Effector memory CD8-positive, alpha-beta T cell (primary cell): ENCODE measurements at regions not wholly inside any gene's neighbourhood (a gene's known extent, or its start where the extent isn't known, plus 50 kb on each side); places are given as distances from the start of the nearest gene placed in this dataset.

Source experiments
- ATAC-seq: fragments of 150-1000 bp; cut with Tn5 transposase; replicated peaks from 2 replicates; pipeline ENCODE4 v1.10.0; 2021; ENCODE audit warnings: mild to moderate bottlenecking, moderate library complexity
- DNase-seq, 3 experiments: peaks; one replicate each; pipeline ENCODE4 v3.0.0; 2021
- H3K27ac Mint-ChIP-seq, 2 donors: one replicate each; pipeline ENCODE4 v1.8.0; 2022; ENCODE audit warnings: mild to moderate bottlenecking in 2 of 2, mixed read lengths in 2 of 2, moderate library complexity in 2 of 2
- H3K27me3 Mint-ChIP-seq, 2 donors: one replicate each; pipeline ENCODE4 v1.8.0; 2022; ENCODE audit warnings: mixed read lengths in 2 of 2
- H3K36me3 Mint-ChIP-seq: one replicate; pipeline ENCODE4 v1.8.0; 2022; ENCODE audit warnings: mild to moderate bottlenecking, moderate library complexity, mixed read lengths; ENCODE audit not compliant: insufficient read depth
- H3K4me1 Mint-ChIP-seq, 2 donors: one replicate each; pipeline ENCODE4 v1.8.0; 2022; ENCODE audit warnings: low read depth in 2 of 2, mixed read lengths in 2 of 2
- H3K4me3 Mint-ChIP-seq, 2 donors: one replicate each; pipeline ENCODE4 v1.8.0; 2022; ENCODE audit warnings: mild to moderate bottlenecking in 2 of 2, mixed read lengths in 2 of 2, moderate library complexity in 2 of 2
- H3K9me3 Mint-ChIP-seq, 2 donors: one replicate each; pipeline ENCODE4 v1.8.0; 2022; ENCODE audit warnings: mixed read lengths in 2 of 2

- Mint-ChIP-seq H3K9me3 (peaks cover 0 to 2% of the 10 kb centered on the region in 2 donors), H3K4me3 (no peak overlapping the region), H3K4me1 (no peaks in the 10 kb centered on the region), H3K27ac (no peak overlapping the region), H3K36me3 (no peaks in the 10 kb centered on the region), H3K27me3 (peaks cover 13 to 14% of the 10 kb centered on the region in 2 donors)
- no peak for DNase-seq
- ATAC-seq = no peak
Measured at GRCh38 chr18:73983970-73984369, 163.7 kb downstream of the FBXO15 start.

- no peak for DNase-seq
- H3K27me3 Mint-ChIP-seq = peaks cover 14 to 18% of the 10 kb centered on the region in 2 donors
- no peaks in the 10 kb centered on the region for H3K36me3 Mint-ChIP-seq
- peaks cover 0 to 2% of the 10 kb centered on the region in 2 donors for H3K9me3 Mint-ChIP-seq
- H3K4me1 Mint-ChIP-seq = no peaks in the 10 kb centered on the region
- H3K27ac Mint-ChIP-seq = no peak overlapping the region
- H3K4me3 Mint-ChIP-seq = no peak overlapping the region
- ATAC-seq = no peak
Measured at GRCh38 chr18:73983496-73983895, 164.1 kb downstream of the FBXO15 start.

- DNase-seq = no peak
- H3K27ac Mint-ChIP-seq = no peak overlapping the region
- no peak overlapping the region for H3K4me3 Mint-ChIP-seq
- no peaks in the 10 kb centered on the region for H3K9me3 Mint-ChIP-seq
- no peaks in the 10 kb centered on the region for H3K4me1 Mint-ChIP-seq
- H3K27me3 Mint-ChIP-seq = peaks cover 14 to 24% of the 10 kb centered on the region in 2 donors
- H3K36me3 Mint-ChIP-seq = no peaks in the 10 kb centered on the region
- ATAC-seq = no peak
Measured at GRCh38 chr18:73981796-73982195, 165.8 kb downstream of the FBXO15 start.

- no peaks in the 10 kb centered on the region for H3K36me3 Mint-ChIP-seq
- ATAC-seq = no peak
- peaks cover 14 to 24% of the 10 kb centered on the region in 2 donors for H3K27me3 Mint-ChIP-seq
- no peak overlapping the region for H3K27ac Mint-ChIP-seq
- H3K9me3 Mint-ChIP-seq = no peaks in the 10 kb centered on the region
- DNase-seq = no peak
- no peak overlapping the region for H3K4me3 Mint-ChIP-seq
- H3K4me1 Mint-ChIP-seq = no peaks in the 10 kb centered on the region
Measured at GRCh38 chr18:73980289-73980979, 167.2 kb downstream of the FBXO15 start.

- no peak for DNase-seq
- H3K4me1 Mint-ChIP-seq = no peaks in the 10 kb centered on the region
Measured at GRCh38 chr18:73979742-73980141, 167.9 kb downstream of the FBXO15 start.

GRCh38 chr18:73976433-73976832 is 171.2 kb downstream of the FBXO15 start:
- Mint-ChIP-seq H3K9me3 (no peaks in the 10 kb centered on the region), H3K36me3 (no peaks in the 10 kb centered on the region), H3K4me3 (no peak overlapping the region), H3K27me3 (peaks cover 28 to 49% of the 10 kb centered on the region in 2 donors), H3K4me1 (no peaks in the 10 kb centered on the region), H3K27ac (no peak overlapping the region)
- ATAC-seq = no peak
- DNase-seq = no peak

More at GRCh38 chr18:73979742-73980141, 167.9 kb downstream of the FBXO15 start:
- Mint-ChIP-seq H3K36me3 (no peaks in the 10 kb centered on the region), H3K27ac (no peak overlapping the region), H3K27me3 (peaks cover 14 to 24% of the 10 kb centered on the region in 2 donors), H3K4me3 (no peak overlapping the region), H3K9me3 (no peaks in the 10 kb centered on the region)
- ATAC-seq = no peak

GRCh38 chr18:73975266-73975665 is 172.4 kb downstream of the FBXO15 start:
- DNase-seq = no peak
- Mint-ChIP-seq H3K27ac (no peak overlapping the region), H3K9me3 (no peaks in the 10 kb centered on the region), H3K36me3 (no peaks in the 10 kb centered on the region), H3K4me3 (no peak overlapping the region), H3K27me3 (peaks cover 21 to 45% of the 10 kb centered on the region in 2 donors), H3K4me1 (no peaks in the 10 kb centered on the region)
- ATAC-seq = no peak

- no peak for DNase-seq
- peaks cover 15 to 36% of the 10 kb centered on the region in 2 donors for H3K27me3 Mint-ChIP-seq
- H3K4me1 Mint-ChIP-seq = no peaks in the 10 kb centered on the region
- no peak for ATAC-seq
- H3K9me3 Mint-ChIP-seq = no peaks in the 10 kb centered on the region
- no peak overlapping the region for H3K27ac Mint-ChIP-seq
- H3K36me3 Mint-ChIP-seq = no peaks in the 10 kb centered on the region
- no peak overlapping the region for H3K4me3 Mint-ChIP-seq
Measured at GRCh38 chr18:73973972-73974371, 173.7 kb downstream of the FBXO15 start.

- peaks cover 0 to 13% of the 10 kb centered on the region in 2 donors for H3K27me3 Mint-ChIP-seq
- DNase-seq (no peak), ATAC-seq (no peak)
- no peaks in the 10 kb centered on the region for H3K36me3 Mint-ChIP-seq
- H3K4me3 Mint-ChIP-seq = no peak overlapping the region
- no peaks in the 10 kb centered on the region for H3K9me3 Mint-ChIP-seq
- H3K27ac Mint-ChIP-seq = no peak overlapping the region
- no peaks in the 10 kb centered on the region for H3K4me1 Mint-ChIP-seq
Measured at GRCh38 chr18:73966954-73967353, 180.7 kb downstream of the FBXO15 start.

- no peak for ATAC-seq
- Mint-ChIP-seq H3K9me3 (no peaks in the 10 kb centered on the region), H3K4me3 (no peak overlapping the region), H3K36me3 (no peaks in the 10 kb centered on the region), H3K27me3 (peaks cover 0 to 5% of the 10 kb centered on the region in 2 donors), H3K4me1 (no peaks in the 10 kb centered on the region), H3K27ac (no peak overlapping the region)
- DNase-seq = no peak
Measured at GRCh38 chr18:73962256-73962655, 185.4 kb downstream of the FBXO15 start.

- Mint-ChIP-seq H3K36me3 (no peaks in the 10 kb centered on the region), H3K4me3 (no peak overlapping the region), H3K27ac (no peak overlapping the region)
Measured at GRCh38 chr18:73961804-73962203, 185.8 kb downstream of the FBXO15 start.

GRCh38 chr18:73959352-73959751 is 188.3 kb downstream of the FBXO15 start:
- H3K4me3 Mint-ChIP-seq = no peak overlapping the region
- H3K36me3 Mint-ChIP-seq = no peaks in the 10 kb centered on the region
- no peaks in the 10 kb centered on the region for H3K4me1 Mint-ChIP-seq
- no peak for DNase-seq
- no peak for ATAC-seq
- H3K27me3 Mint-ChIP-seq = no peaks in the 10 kb centered on the region
- no peak overlapping the region for H3K27ac Mint-ChIP-seq
- H3K9me3 Mint-ChIP-seq = peaks cover 0 to 1% of the 10 kb centered on the region in 2 donors

More at GRCh38 chr18:73961804-73962203, 185.8 kb downstream of the FBXO15 start:
- ATAC-seq = no peak
- H3K27me3 Mint-ChIP-seq = peaks cover 0 to 4% of the 10 kb centered on the region in 2 donors
- no peaks in the 10 kb centered on the region for H3K4me1 Mint-ChIP-seq
- H3K9me3 Mint-ChIP-seq = no peaks in the 10 kb centered on the region
- no peak for DNase-seq

GRCh38 chr18:73954268-73954667 is 193.4 kb downstream of the FBXO15 start:
- Mint-ChIP-seq H3K4me3 (no peak overlapping the region), H3K9me3 (peaks cover 0 to 1% of the 10 kb centered on the region in 2 donors), H3K27ac (no peak overlapping the region), H3K4me1 (no peaks in the 10 kb centered on the region), H3K36me3 (peaks cover 3% of the 10 kb centered on the region), H3K27me3 (no peaks in the 10 kb centered on the region)
- ATAC-seq = no peak
- no peak for DNase-seq

- no peak for ATAC-seq
- H3K27ac Mint-ChIP-seq = no peak overlapping the region
- peaks cover 0 to 9% of the 10 kb centered on the region in 2 donors for H3K27me3 Mint-ChIP-seq
Measured at GRCh38 chr18:73952296-73952946, 195.2 kb downstream of the FBXO15 start.

More at GRCh38 chr18:73952296-73952946, 195.2 kb downstream of the FBXO15 start:
- DNase-seq = no peak
- Mint-ChIP-seq H3K4me1 (no peaks in the 10 kb centered on the region), H3K36me3 (peaks cover 3% of the 10 kb centered on the region), H3K4me3 (no peak overlapping the region), H3K9me3 (peaks cover 1 to 8% of the 10 kb centered on the region in 2 donors)
